Neural progenitor cell (in vitro differentiated cells): ENCODE measurements at regions not wholly inside any gene's neighbourhood (a gene's known extent, or its start where the extent isn't known, plus 50 kb on each side); places are given as distances from the start of the nearest gene placed in this dataset.
"Not testable (repeated sequence)": the region's sequence is repeated elsewhere in the genome, so short reads cannot be mapped to it uniquely, and the experiment has no call there.

Source experiments
- EZH2 ChIP-seq: fragments of 200-600 bp; sonication (generic); IDR thresholded peaks from 2 replicates; pipeline ENCODE4 v1.6.1; 2017; ENCODE audit warnings: antibody characterized with exemption, mild to moderate bottlenecking, moderate library complexity
- EZH2phosphoT487 ChIP-seq: fragments of 200-600 bp; sonication (generic); IDR thresholded peaks from 2 replicates; pipeline ENCODE4 v1.6.1; 2017; ENCODE audit warnings: antibody characterized with exemption
- TF ChIP-seq, protein P1 (sequence below): fragments of 200-600 bp; sonication (generic); IDR thresholded peaks from 2 replicates; pipeline ENCODE4 v1.5.1; 2017; ENCODE audit warnings: antibody characterized with exemption, mild to moderate bottlenecking

DNA sequence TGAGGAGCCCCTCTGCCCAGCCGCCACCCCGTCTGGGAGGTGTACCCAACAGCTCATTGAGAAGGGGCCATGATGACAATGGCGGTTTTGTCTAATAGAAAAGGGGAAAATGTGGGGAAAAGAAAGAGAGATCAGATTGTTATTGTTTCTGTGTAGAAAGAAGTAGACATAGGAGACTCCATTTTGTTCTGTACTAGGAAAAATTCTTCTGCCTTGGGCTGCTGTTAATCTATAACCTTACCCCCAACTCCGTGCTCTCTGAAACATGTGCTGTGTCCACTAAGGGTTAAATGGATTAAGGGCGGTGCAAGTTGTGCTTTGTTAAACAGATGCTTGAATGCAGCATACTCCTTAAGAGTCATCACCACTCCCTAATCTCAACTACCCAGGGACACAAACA lies 861.1 kb upstream of the INTU start:
- TF ChIP-seq, protein P1, sequence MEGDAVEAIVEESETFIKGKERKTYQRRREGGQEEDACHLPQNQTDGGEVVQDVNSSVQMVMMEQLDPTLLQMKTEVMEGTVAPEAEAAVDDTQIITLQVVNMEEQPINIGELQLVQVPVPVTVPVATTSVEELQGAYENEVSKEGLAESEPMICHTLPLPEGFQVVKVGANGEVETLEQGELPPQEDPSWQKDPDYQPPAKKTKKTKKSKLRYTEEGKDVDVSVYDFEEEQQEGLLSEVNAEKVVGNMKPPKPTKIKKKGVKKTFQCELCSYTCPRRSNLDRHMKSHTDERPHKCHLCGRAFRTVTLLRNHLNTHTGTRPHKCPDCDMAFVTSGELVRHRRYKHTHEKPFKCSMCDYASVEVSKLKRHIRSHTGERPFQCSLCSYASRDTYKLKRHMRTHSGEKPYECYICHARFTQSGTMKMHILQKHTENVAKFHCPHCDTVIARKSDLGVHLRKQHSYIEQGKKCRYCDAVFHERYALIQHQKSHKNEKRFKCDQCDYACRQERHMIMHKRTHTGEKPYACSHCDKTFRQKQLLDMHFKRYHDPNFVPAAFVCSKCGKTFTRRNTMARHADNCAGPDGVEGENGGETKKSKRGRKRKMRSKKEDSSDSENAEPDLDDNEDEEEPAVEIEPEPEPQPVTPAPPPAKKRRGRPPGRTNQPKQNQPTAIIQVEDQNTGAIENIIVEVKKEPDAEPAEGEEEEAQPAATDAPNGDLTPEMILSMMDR: not testable (repeated sequence)
- not testable (repeated sequence) for TF ChIP-seq EZH2, EZH2phosphoT487
